Liver (tissue), 3 donors: ENCODE measurements at regions not wholly inside any gene's neighbourhood (a gene's known extent, or its start where the extent isn't known, plus 50 kb on each side); places are given as distances from the start of the nearest gene placed in this dataset.

Experiments
- CTCF ChIP-seq: fragments of 150-350 bp; IDR thresholded peaks from 2 replicates; pipeline ENCODE4 v1.5.1; 2017; ENCODE audit warnings: improper control_type of control experiment, low read depth, low read length; ENCODE audit not compliant: missing input control
- EGR1 ChIP-seq, 2 donors: IDR thresholded peaks; 2 replicates each; pipeline ENCODE4 v1.6.1; 2016 to 2018; ENCODE audit warnings: antibody characterized with exemption in 2 of 2, low read depth in 2 of 2
- donor health status: healthy.
- donor health status: healthy.

GRCh38 chr5:36778336-36778735 lies 98.2 kb upstream of the NIPBL start:
- TF ChIP-seq EGR1 (IDR thresholded peaks at IDR 0.05; ENCODE audit: low read depth in 2 of 2) (no peak), CTCF (no peak)
